Type B pancreatic cell (in vitro differentiated cells): ENCODE measurements at regions not wholly inside any gene's neighbourhood (a gene's known extent, or its start where the extent isn't known, plus 50 kb on each side); places are given as distances from the start of the nearest gene placed in this dataset.

Experiments
- DNase-seq: peaks from one replicate; pipeline ENCODE4 v3.0.0; 2021; ENCODE audit warnings: mixed read lengths; ENCODE audit not compliant: unreplicated experiment; ENCODE audit errors: extremely low spot score
- H3K27ac Mint-ChIP-seq: 2 replicates; pipeline ENCODE4 v1.8.0; 2021; ENCODE audit warnings: mild to moderate bottlenecking, mixed read lengths
- H3K27me3 Mint-ChIP-seq: 2 replicates; pipeline ENCODE4 v1.8.0; 2021; ENCODE audit warnings: mixed read lengths
- H3K36me3 Mint-ChIP-seq: 2 replicates; pipeline ENCODE4 v1.8.0; 2021; ENCODE audit warnings: mixed read lengths
- H3K4me1 Mint-ChIP-seq: one replicate; pipeline ENCODE4 v1.8.0; 2021; ENCODE audit warnings: mixed read lengths; ENCODE audit not compliant: unreplicated experiment
- H3K4me3 Mint-ChIP-seq: 2 replicates; pipeline ENCODE4 v1.8.0; 2021; ENCODE audit warnings: mild to moderate bottlenecking, mixed read lengths
- H3K9me3 Mint-ChIP-seq: 2 replicates; pipeline ENCODE4 v1.8.0; 2021; ENCODE audit warnings: mixed read lengths
- CTCF ChIP-seq: fragments of 200-600 bp; sonication (generic); conservative IDR thresholded peaks from 2 replicates; pipeline ENCODE4 v1.5.0; 2021; ENCODE audit warnings: antibody characterized with exemption, mild to moderate bottlenecking

GRCh38 chr13:37257706-37258105 is 152.2 kb upstream of the CSNK1A1L start:
- Mint-ChIP-seq H3K36me3 (no peaks in the 10 kb centered on the region), H3K27ac (no peak overlapping the region), H3K4me3 (no peak overlapping the region), H3K27me3 (no peaks in the 10 kb centered on the region), H3K9me3 (peaks cover 5% of the 10 kb centered on the region), H3K4me1 (no peaks in the 10 kb centered on the region)
- no peak for TF ChIP-seq CTCF
- DNase-seq: no peak

- no peaks in the 10 kb centered on the region for H3K27me3 Mint-ChIP-seq
- no peak overlapping the region for H3K4me3 Mint-ChIP-seq
- peaks cover 5% of the 10 kb centered on the region for H3K9me3 Mint-ChIP-seq
- H3K27ac Mint-ChIP-seq: no peak overlapping the region
- no peaks in the 10 kb centered on the region for H3K36me3 Mint-ChIP-seq
- no peaks in the 10 kb centered on the region for H3K4me1 Mint-ChIP-seq
- no peak for TF ChIP-seq CTCF
- no peak for DNase-seq
Measured at GRCh38 chr13:37257051-37257450, 151.6 kb upstream of the CSNK1A1L start.

DNA sequence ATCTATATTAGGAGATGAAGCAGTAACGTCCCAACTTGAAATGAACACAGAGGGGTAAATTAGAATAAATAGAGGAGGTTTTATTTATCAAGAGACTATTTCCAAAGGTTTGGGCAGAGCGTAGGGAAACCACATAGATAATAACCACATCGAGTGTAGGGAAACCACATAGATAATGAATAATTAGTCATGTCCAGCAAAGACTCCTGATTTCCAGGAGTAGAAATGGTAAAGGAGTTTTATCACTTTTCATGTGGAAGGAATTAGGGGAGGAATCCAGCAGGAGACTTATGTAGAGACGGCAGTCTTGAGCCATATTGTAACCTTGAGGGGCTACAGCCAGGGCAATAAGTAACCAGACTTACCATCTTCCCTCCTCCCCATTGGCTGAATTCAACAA is 136.3 kb upstream of the CSNK1A1L start:
- Mint-ChIP-seq H3K36me3 (no peaks in the 10 kb centered on the region), H3K4me1 (no peaks in the 10 kb centered on the region), H3K4me3 (no peak overlapping the region), H3K27ac (no peak overlapping the region), H3K27me3 (no peaks in the 10 kb centered on the region), H3K9me3 (peaks cover 4% of the 10 kb centered on the region)
- no peak for TF ChIP-seq CTCF
- no peak for DNase-seq

GRCh38 chr13:37230346-37230745 is 124.9 kb upstream of the CSNK1A1L start:
- Mint-ChIP-seq H3K36me3 (no peaks in the 10 kb centered on the region), H3K4me1 (no peaks in the 10 kb centered on the region), H3K27ac (no peak overlapping the region), H3K9me3 (no peaks in the 10 kb centered on the region), H3K4me3 (no peak overlapping the region), H3K27me3 (no peaks in the 10 kb centered on the region)
- TF ChIP-seq CTCF: no peak
- DNase-seq: no peak

GRCh38 chr13:37229931-37230330 is 124.5 kb upstream of the CSNK1A1L start:
- Mint-ChIP-seq H3K27ac (no peak overlapping the region), H3K27me3 (no peaks in the 10 kb centered on the region), H3K36me3 (no peaks in the 10 kb centered on the region), H3K9me3 (no peaks in the 10 kb centered on the region), H3K4me1 (no peaks in the 10 kb centered on the region), H3K4me3 (no peak overlapping the region)
- TF ChIP-seq CTCF: no peak
- DNase-seq: no peak

GRCh38 chr13:37226971-37227370 is 121.5 kb upstream of the CSNK1A1L start:
- Mint-ChIP-seq H3K27me3 (no peaks in the 10 kb centered on the region), H3K4me3 (no peak overlapping the region), H3K4me1 (no peaks in the 10 kb centered on the region), H3K36me3 (no peaks in the 10 kb centered on the region), H3K9me3 (peaks cover 4% of the 10 kb centered on the region), H3K27ac (no peak overlapping the region)
- no peak for DNase-seq
- TF ChIP-seq CTCF: no peak
